ENCODE measurements at regions not wholly inside any gene's neighbourhood (a gene's known extent, or its start where the extent isn't known, plus 50 kb on each side); places are given as distances from the start of the nearest gene placed in this dataset.

- no peak for DNase-seq (ENCODE audit: low read depth in 2 of 3, low spot score in 2 of 3)
Measured at GRCh38 chr16:51815523-51815922, 664.5 kb upstream of the SALL1 start.

GRCh38 chr16:51814617-51815016 lies 663.5 kb upstream of the SALL1 start:
- DNase-seq (ENCODE audit: low read depth in 2 of 3, low spot score in 2 of 3), result no peak

- no peak for DNase-seq (ENCODE audit: low read depth in 2 of 3, low spot score in 2 of 3)
Measured at GRCh38 chr16:51813609-51814008, 662.5 kb upstream of the SALL1 start.

GRCh38 chr16:51812945-51813344 lies 661.9 kb upstream of the SALL1 start:
- no peak for DNase-seq (ENCODE audit: low read depth in 2 of 3, low spot score in 2 of 3)

- no peak for DNase-seq (ENCODE audit: low read depth in 2 of 3, low spot score in 2 of 3)
Measured at GRCh38 chr16:51807551-51807950, 656.5 kb upstream of the SALL1 start.

- DNase-seq (ENCODE audit: low read depth in 2 of 3, low spot score in 2 of 3), result no peak
Measured at GRCh38 chr16:51801635-51802034, 650.6 kb upstream of the SALL1 start.

GRCh38 chr16:51797669-51798259 lies 646.7 kb upstream of the SALL1 start:
- DNase-seq (ENCODE audit: low read depth in 2 of 3, low spot score in 2 of 3), result no peak

- DNase-seq (ENCODE audit: low read depth in 2 of 3, low spot score in 2 of 3), result no peak
Measured at GRCh38 chr16:51779240-51779639, 628.2 kb upstream of the SALL1 start.

- no peak for DNase-seq (ENCODE audit: low read depth in 2 of 3, low spot score in 2 of 3)
Measured at GRCh38 chr16:51773071-51773890, 622.2 kb upstream of the SALL1 start.

GRCh38 chr16:51766739-51767138 lies 615.7 kb upstream of the SALL1 start:
- no peak for DNase-seq (ENCODE audit: low read depth in 2 of 3, low spot score in 2 of 3)

GRCh38 chr16:51763072-51763661 lies 612.1 kb upstream of the SALL1 start:
- DNase-seq (ENCODE audit: low read depth in 2 of 3, low spot score in 2 of 3), result no peak

- DNase-seq (ENCODE audit: low read depth in 2 of 3, low spot score in 2 of 3), result peak in 2 of 3 donors; percentile 24 to 52
Measured at GRCh38 chr16:51762081-51762996, 611.3 kb upstream of the SALL1 start.

GRCh38 chr16:51761001-51761400 lies 609.9 kb upstream of the SALL1 start:
- DNase-seq (ENCODE audit: low read depth in 2 of 3, low spot score in 2 of 3), result no peak

GRCh38 chr16:51759999-51760398 lies 608.9 kb upstream of the SALL1 start:
- no peak for DNase-seq (ENCODE audit: low read depth in 2 of 3, low spot score in 2 of 3)

GRCh38 chr16:51759329-51759728 lies 608.3 kb upstream of the SALL1 start:
- DNase-seq (ENCODE audit: low read depth in 2 of 3, low spot score in 2 of 3), result no peak

- DNase-seq (ENCODE audit: low read depth in 2 of 3, low spot score in 2 of 3), result no peak
Measured at GRCh38 chr16:51757921-51758479, 606.9 kb upstream of the SALL1 start.

GRCh38 chr16:51757505-51757904 lies 606.4 kb upstream of the SALL1 start:
- DNase-seq (ENCODE audit: low read depth in 2 of 3, low spot score in 2 of 3), result no peak

GRCh38 chr16:51757124-51757470 lies 606.0 kb upstream of the SALL1 start:
- DNase-seq (ENCODE audit: low read depth in 2 of 3, low spot score in 2 of 3), result no peak

GRCh38 chr16:51756447-51757123 lies 605.5 kb upstream of the SALL1 start:
- no peak for DNase-seq (ENCODE audit: low read depth in 2 of 3, low spot score in 2 of 3)
